HepG2 (cell line): ENCODE measurements at regions not wholly inside any gene's neighbourhood (a gene's known extent, or its start where the extent isn't known, plus 50 kb on each side); places are given as distances from the start of the nearest gene placed in this dataset.

Experiments
- BRCA1 ChIP-seq: sonication (generic); formaldehyde crosslinking; IDR thresholded peaks from 2 replicates; pipeline ENCODE4 v1.4.0; 2020; ENCODE audit warnings: missing genetic modification reagents
- CHD2 ChIP-seq: IDR thresholded peaks from 2 replicates; pipeline ENCODE4 v1.6.1; 2011; ENCODE audit warnings: low read depth, low read length, improper control_type of control experiment
- DNMT3B ChIP-seq: conservative IDR thresholded peaks from 2 replicates; pipeline ENCODE4 v1.6.1; 2016; ENCODE audit warnings: missing biosample characterization, control low read depth
- EP300 ChIP-seq, 3 experiments: sonication (generic) in 1 of 3; formaldehyde crosslinking in 1 of 3; IDR thresholded peaks; 2 replicates each; pipeline versions ENCODE4 v1.5.1 to v1.6.1; 2011 to 2020; ENCODE audit warnings: low read depth in 2 of 3, low read length in 2 of 3, borderline replicate concordance in 1 of 3, improper control_type of control experiment in 1 of 3, mild to moderate bottlenecking in 1 of 3, missing genetic modification reagents in 1 of 3, moderate library complexity in 1 of 3
- ESRRA ChIP-seq: sonication (generic); formaldehyde crosslinking; IDR thresholded peaks from 2 replicates; pipeline ENCODE4 v1.5.1; 2020; ENCODE audit warnings: mild to moderate bottlenecking, low read depth, missing genetic modification reagents
- MAFG ChIP-seq: sonication (generic); formaldehyde crosslinking; IDR thresholded peaks from 2 replicates; pipeline ENCODE4 v1.5.1; 2020; ENCODE audit warnings: mild to moderate bottlenecking, missing genetic modification reagents
- ZNF10 ChIP-seq: sonication (generic); formaldehyde crosslinking; IDR thresholded peaks from 2 replicates; pipeline ENCODE4 v1.4.0; 2020; ENCODE audit warnings: mild to moderate bottlenecking, low read depth, missing genetic modification reagents, borderline replicate concordance
- ZNF160 ChIP-seq: sonication (generic); formaldehyde crosslinking; IDR thresholded peaks from 2 replicates; pipeline ENCODE4 v1.8.0; 2022; ENCODE audit warnings: mild to moderate bottlenecking, inconsistent platforms, missing genetic modification reagents
- TF ChIP-seq, protein P1 (sequence below): sonication (generic); formaldehyde crosslinking; IDR thresholded peaks from 2 replicates; pipeline ENCODE4 v1.5.0; 2020; ENCODE audit warnings: mild to moderate bottlenecking, missing genetic modification reagents, moderate library complexity

- TF ChIP-seq MAFG (CRISPR knock-in tag) (no peak), DNMT3B (CRISPR knock-in tag) (no peak), ZNF160 (CRISPR knock-in tag) (no peak), BRCA1 (CRISPR knock-in tag) (no peak), ZNF10 (no peak), ESRRA (CRISPR knock-in tag) (no peak), EP300 (IDR thresholded peaks at IDR 0.05; ENCODE audit: low read depth in 2 of 2, low read length in 2 of 2) (no peak), EP300 (CRISPR knock-in tag; IDR thresholded peaks at IDR 0.05; ENCODE audit: borderline replicate concordance) (no peak), CHD2 (no peak)
- TF ChIP-seq, protein P1, sequence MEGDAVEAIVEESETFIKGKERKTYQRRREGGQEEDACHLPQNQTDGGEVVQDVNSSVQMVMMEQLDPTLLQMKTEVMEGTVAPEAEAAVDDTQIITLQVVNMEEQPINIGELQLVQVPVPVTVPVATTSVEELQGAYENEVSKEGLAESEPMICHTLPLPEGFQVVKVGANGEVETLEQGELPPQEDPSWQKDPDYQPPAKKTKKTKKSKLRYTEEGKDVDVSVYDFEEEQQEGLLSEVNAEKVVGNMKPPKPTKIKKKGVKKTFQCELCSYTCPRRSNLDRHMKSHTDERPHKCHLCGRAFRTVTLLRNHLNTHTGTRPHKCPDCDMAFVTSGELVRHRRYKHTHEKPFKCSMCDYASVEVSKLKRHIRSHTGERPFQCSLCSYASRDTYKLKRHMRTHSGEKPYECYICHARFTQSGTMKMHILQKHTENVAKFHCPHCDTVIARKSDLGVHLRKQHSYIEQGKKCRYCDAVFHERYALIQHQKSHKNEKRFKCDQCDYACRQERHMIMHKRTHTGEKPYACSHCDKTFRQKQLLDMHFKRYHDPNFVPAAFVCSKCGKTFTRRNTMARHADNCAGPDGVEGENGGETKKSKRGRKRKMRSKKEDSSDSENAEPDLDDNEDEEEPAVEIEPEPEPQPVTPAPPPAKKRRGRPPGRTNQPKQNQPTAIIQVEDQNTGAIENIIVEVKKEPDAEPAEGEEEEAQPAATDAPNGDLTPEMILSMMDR (CRISPR knock-in tag): no peak
These were observed 192.7 kb downstream of the SHANK2 start for GRCh38 chr11:71059662-71060061.
